ENCODE measurements at regions not wholly inside any gene's neighbourhood (a gene's known extent, or its start where the extent isn't known, plus 50 kb on each side); places are given as distances from the start of the nearest gene placed in this dataset.

DNA sequence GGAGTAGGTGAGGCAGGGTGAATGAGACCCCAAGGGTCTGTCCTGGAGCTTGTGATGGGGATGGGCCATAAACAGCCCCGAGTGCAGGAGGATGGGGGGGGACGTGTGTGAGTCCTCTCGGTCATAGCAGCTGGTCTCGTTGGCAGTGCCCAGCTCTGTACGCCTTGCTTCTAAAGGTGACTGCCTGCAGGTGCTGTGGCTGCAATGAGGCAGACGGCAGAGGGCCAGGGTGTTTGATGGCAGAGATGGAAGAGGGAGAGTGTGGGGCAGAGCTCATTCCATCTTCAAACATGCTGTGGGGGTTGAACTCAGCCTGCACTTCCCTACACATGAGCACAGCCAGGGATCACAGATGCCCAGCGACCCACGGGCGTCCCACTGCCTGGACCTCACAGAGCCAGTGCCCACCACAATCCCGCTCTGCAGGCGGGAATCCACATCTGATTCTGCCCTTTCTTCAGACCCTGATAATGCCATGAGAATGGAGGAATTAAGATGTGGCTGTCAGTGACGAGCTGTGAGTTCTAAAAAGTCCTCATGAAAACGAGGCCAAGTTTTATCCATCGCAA, 123.3 kb upstream of the CDH4 start:
- TF ChIP-seq, protein P1, sequence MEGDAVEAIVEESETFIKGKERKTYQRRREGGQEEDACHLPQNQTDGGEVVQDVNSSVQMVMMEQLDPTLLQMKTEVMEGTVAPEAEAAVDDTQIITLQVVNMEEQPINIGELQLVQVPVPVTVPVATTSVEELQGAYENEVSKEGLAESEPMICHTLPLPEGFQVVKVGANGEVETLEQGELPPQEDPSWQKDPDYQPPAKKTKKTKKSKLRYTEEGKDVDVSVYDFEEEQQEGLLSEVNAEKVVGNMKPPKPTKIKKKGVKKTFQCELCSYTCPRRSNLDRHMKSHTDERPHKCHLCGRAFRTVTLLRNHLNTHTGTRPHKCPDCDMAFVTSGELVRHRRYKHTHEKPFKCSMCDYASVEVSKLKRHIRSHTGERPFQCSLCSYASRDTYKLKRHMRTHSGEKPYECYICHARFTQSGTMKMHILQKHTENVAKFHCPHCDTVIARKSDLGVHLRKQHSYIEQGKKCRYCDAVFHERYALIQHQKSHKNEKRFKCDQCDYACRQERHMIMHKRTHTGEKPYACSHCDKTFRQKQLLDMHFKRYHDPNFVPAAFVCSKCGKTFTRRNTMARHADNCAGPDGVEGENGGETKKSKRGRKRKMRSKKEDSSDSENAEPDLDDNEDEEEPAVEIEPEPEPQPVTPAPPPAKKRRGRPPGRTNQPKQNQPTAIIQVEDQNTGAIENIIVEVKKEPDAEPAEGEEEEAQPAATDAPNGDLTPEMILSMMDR (IDR thresholded peaks at IDR 0.05; ENCODE audit: low read depth, low read length) = no peak
- no peak overlapping the region for H3K4me3 ChIP-seq (ENCODE audit: low read depth, low read length)

DNA sequence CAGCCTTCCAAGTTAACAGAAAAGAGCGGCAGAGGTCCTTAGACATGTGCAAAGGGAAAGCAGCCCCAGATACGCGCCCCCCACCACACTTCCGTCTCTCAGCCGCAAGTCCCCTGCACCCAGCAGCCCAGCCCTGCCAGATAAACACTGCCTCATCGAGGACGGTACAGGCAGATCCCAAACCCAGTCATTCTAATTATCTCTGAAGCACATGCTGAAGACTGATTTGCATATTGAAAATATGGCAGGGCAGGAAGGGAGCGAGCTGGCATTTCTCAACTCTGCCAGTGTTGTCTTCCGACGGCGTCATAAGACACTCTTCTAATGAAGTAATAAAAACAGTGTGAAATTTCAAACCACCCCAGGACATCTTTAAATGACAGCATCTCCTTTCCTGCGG, 122.8 kb upstream of the CDH4 start:
- H3K4me3 ChIP-seq (ENCODE audit: low read depth, low read length) = no peak overlapping the region
- TF ChIP-seq, protein P1 (IDR thresholded peaks at IDR 0.05; ENCODE audit: low read depth, low read length) = no peak

DNA sequence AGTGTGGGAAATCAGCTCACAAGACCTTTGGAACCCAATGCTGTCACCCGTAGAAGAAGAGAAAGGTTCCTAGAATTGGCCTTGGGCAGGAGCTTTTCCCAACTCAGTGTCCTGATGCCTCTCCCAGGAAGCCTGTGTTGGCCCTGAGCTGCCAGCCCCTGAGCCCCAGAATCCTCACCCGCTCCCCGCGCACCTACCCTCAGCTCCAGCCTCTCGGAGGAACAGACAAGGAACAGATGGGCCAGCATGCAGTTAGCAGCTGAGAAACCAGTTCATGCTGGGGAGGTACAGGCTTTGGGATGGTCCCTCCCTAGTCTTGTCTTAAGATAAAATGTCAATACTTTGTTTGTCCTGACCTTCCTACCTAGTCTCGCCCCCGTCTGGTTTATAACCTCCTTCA, 121.9 kb upstream of the CDH4 start:
- TF ChIP-seq, protein P1 (IDR thresholded peaks at IDR 0.05; ENCODE audit: low read depth, low read length) = no peak
- no peak overlapping the region for H3K4me3 ChIP-seq (ENCODE audit: low read depth, low read length)

DNA sequence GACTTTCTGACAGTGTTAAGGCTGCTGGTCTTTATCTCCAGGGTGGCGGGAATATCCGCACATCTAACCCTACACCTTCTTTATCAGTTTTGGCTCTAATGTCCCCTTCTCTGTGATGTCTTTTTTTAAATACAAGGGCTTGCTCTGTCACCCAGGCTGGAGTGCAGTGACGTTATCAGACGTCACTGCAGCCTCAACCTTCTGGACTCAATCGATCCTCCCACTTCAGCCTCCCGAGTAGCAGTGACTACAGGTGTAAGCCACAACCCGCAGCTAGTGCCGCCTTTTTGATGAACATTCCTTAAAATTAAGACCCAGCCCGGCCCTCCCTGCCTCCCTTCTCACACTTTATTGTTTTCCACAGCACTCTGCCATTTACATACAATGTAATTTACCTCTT, 120.1 kb upstream of the CDH4 start:
- TF ChIP-seq, protein P1 (IDR thresholded peaks at IDR 0.05; ENCODE audit: low read depth, low read length) = no peak
- no peak overlapping the region for H3K4me3 ChIP-seq (ENCODE audit: low read depth, low read length)

DNA sequence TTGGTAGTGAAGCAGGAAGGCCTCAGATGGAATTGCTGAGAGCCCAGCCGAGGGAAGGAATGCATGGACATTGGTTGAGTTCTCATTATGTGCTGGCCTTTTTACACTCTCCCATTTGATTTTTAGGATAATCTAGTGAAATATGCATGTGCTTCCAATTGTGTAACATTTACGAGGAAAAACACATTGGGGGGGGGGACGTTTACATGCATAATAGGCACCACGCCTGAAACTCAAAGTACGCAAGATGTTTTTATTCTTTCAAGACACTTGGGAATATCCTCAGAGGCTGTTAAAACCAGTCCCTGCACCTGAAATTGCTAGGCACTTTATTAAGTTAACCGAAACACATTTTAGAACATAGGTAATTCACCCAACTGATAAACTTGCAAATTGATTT, 118.5 kb upstream of the CDH4 start:
- TF ChIP-seq, protein P1 (IDR thresholded peaks at IDR 0.05; ENCODE audit: low read depth, low read length) = no peak
- H3K4me3 ChIP-seq (ENCODE audit: low read depth, low read length) = no peak overlapping the region

DNA sequence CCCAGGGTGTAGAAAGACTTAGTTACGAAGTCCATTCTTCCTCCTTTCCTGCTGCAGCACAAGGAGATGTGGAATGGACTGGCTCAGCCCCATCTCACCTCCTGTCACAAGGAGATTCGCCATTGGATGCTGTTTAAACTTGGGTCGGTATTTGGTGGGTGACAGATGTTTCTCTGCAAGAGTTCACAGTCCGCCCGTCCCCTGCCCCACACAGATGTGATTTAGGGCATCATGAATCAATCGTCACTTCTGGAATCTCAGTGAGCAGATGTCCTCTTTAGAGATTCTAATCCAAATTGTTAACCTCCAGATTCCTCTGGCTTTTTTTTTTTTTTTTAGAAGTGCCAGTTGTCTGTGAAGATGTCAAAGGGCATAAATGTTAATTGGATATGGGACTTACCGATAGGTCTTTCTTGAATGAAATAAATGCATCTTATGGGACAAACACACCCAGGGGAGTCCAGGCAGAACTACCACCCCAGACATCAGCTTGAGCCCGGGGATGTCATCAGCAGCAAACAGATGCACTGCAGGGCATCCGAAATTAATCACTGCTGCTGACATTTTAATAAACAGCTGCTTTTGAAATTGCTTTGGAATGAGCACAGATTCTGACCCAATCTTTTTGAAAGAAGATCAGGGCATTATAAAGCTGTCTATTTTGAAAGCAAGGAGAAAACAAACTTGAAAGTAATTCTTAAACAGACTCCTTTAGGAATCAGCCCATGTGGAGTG, 117.6 kb upstream of the CDH4 start:
- TF ChIP-seq, protein P1 (IDR thresholded peaks at IDR 0.05; ENCODE audit: low read depth, low read length) = no peak
- no peak overlapping the region for H3K4me3 ChIP-seq (ENCODE audit: low read depth, low read length)

DNA sequence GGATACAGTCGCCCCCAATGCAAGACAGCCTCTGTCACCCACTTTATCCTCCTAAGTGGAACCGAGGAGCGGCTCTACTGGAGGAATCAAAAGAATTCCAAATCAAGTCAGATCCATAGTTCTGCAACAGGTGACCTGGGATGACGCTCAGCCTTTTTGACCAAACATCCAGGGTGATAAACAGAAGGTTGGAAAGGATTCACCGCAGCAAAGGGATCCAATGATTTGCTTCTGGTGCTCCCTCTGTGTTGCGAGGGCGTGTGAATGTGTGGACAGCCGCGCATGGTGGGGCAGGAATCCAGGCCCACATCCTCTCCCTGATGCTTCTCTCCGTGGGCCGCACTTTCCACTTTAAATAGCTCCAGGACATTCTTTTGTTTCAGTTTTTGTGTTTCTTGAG, 116.8 kb upstream of the CDH4 start:
- H3K4me3 ChIP-seq (ENCODE audit: low read depth, low read length) = no peak overlapping the region
- TF ChIP-seq, protein P1 (IDR thresholded peaks at IDR 0.05; ENCODE audit: low read depth, low read length) = no peak
